SK-N-SH (cell line): ENCODE measurements at regions not wholly inside any gene's neighbourhood (a gene's known extent, or its start where the extent isn't known, plus 50 kb on each side); places are given as distances from the start of the nearest gene placed in this dataset.

ENCODE experiments used
- CTCF ChIA-PET: fragments of 300-600, 350-600 bp; formaldehyde crosslinking; extraction: SDS; loops from one replicate; lab custom pipeline; 2021; lab: Yijun Ruan, JAX
- POLR2A ChIA-PET: fragments of 350-600 bp; sonication (Branson Sonifier 250); formaldehyde crosslinking; extraction: SDS; loops from one replicate; lab custom pipeline; 2020; ENCODE audit warnings: antibody characterized with exemption, inconsistent platforms; lab: Yijun Ruan, JAX
- DNase-seq: peaks from one replicate; pipeline ENCODE4 v3.0.0; 2012
- H2AFZ ChIP-seq: fragments of 200-600 bp; sonication (generic); 2 replicates; pipeline ENCODE4 v1.8.1; 2016; ENCODE audit warnings: antibody characterized with exemption, mild to moderate bottlenecking, low read depth
- H3F3A ChIP-seq: fragments of 200-600 bp; sonication (generic); replicated peaks from 2 replicates; pipeline ENCODE3; 2016; ENCODE audit warnings: antibody characterized with exemption, mild to moderate bottlenecking; ENCODE audit not compliant: insufficient read depth
- H3K27ac ChIP-seq, 2 experiments: fragments of 200-500 bp in 1 of 2; fragments of 200-600 bp in 1 of 2; sonication (Bioruptor generic) in 1 of 2; sonication (generic), shearing (Covaris generic) in 1 of 2; 2 replicates each; pipeline versions ENCODE4 v1.5.1 to v1.6.1; 2014 to 2016; ENCODE audit warnings: low read depth in 2 of 2, inconsistent platforms in 1 of 2, low read length in 1 of 2, mild to moderate bottlenecking in 1 of 2, mixed read lengths in 1 of 2
- H3K27me3 ChIP-seq: fragments of 200-600 bp; sonication (generic), shearing (Covaris generic); 2 replicates; pipeline ENCODE4 v1.6.1; 2016; ENCODE audit warnings: mixed run types; ENCODE audit not compliant: insufficient read depth
- H3K36me3 ChIP-seq, 2 experiments: fragments of 200-500 bp in 1 of 2; fragments of 200-600 bp in 1 of 2; sonication (Bioruptor generic) in 1 of 2; sonication (generic) in 1 of 2; replicated peaks in 1 of 2; 2 replicates each; pipeline versions ENCODE3 to v1.5.1; 2014 to 2016; ENCODE audit warnings: low read length in 1 of 2, mild to moderate bottlenecking in 1 of 2; ENCODE audit not compliant: insufficient read depth in 2 of 2, control insufficient read depth in 1 of 2
- H3K4me1 ChIP-seq, 2 experiments: fragments of 200-500 bp in 1 of 2; fragments of 200-600 bp in 1 of 2; sonication (Bioruptor generic) in 1 of 2; sonication (generic), shearing (Covaris generic) in 1 of 2; 2 replicates each; pipeline versions ENCODE4 v1.5.1 to v1.6.1; 2014 to 2016; ENCODE audit warnings: low read depth in 1 of 2, low read length in 1 of 2, mixed run types in 1 of 2; ENCODE audit not compliant: insufficient read depth in 2 of 2, control insufficient read depth in 1 of 2
- H3K4me2 ChIP-seq: fragments of 200-600 bp; sonication (generic), shearing (Covaris generic); 2 replicates; pipeline ENCODE4 v1.6.1; 2017; ENCODE audit warnings: mixed run types
- H3K4me3 ChIP-seq, 2 experiments: fragments of 200-500 bp in 1 of 2; fragments of 200-600 bp in 1 of 2; sonication (Bioruptor generic) in 1 of 2; sonication (generic), shearing (Covaris generic) in 1 of 2; 2 replicates each; pipeline versions ENCODE4 v1.5.1 to v1.8.1; 2014 to 2016; ENCODE audit warnings: low read depth in 2 of 2, inconsistent platforms in 1 of 2, low read length in 1 of 2, mild to moderate bottlenecking in 1 of 2, mixed read lengths in 1 of 2, moderate library complexity in 1 of 2
- H3K79me2 ChIP-seq: fragments of 200-600 bp; sonication (generic); 2 replicates; pipeline ENCODE4 v1.8.1; 2017; ENCODE audit warnings: mild to moderate bottlenecking; ENCODE audit not compliant: insufficient read depth
- H3K9ac ChIP-seq: fragments of 200-600 bp; sonication (generic); 2 replicates; pipeline ENCODE4 v1.6.1; 2017; ENCODE audit warnings: mixed run types
- H3K9me2 ChIP-seq: fragments of 200-600 bp; sonication (generic); 2 replicates; pipeline ENCODE4 v1.6.1; 2017; ENCODE audit warnings: mixed run types
- H3K9me3 ChIP-seq: fragments of 200-600 bp; sonication (generic); 2 replicates; pipeline ENCODE4 v1.6.1; 2017; ENCODE audit warnings: mixed run types, mild to moderate bottlenecking, moderate library complexity
- H4K20me1 ChIP-seq: fragments of 200-600 bp; sonication (generic); 2 replicates; pipeline ENCODE4 v1.6.1; 2017; ENCODE audit warnings: mild to moderate bottlenecking, mixed run types; ENCODE audit not compliant: insufficient read depth
- ELF1 ChIP-seq: IDR thresholded peaks from 2 replicates; pipeline ENCODE4 v1.4.0; 2012
- FOSL2 ChIP-seq: IDR thresholded peaks from 2 replicates; pipeline ENCODE4 v1.4.0; 2012; ENCODE audit warnings: low read depth, mild to moderate bottlenecking, moderate library complexity, borderline replicate concordance
- GABPA ChIP-seq: IDR thresholded peaks from 2 replicates; pipeline ENCODE4 v1.4.0; 2012; ENCODE audit warnings: low read depth, mild to moderate bottlenecking
- GATA2 ChIP-seq: sonication (generic); formaldehyde crosslinking; IDR thresholded peaks from 2 replicates; pipeline ENCODE4 v1.5.0; 2020; ENCODE audit warnings: mild to moderate bottlenecking, missing genetic modification reagents
- JUND ChIP-seq: IDR thresholded peaks from 2 replicates; pipeline ENCODE4 v1.4.0; 2012
- MEF2A ChIP-seq: IDR thresholded peaks from 2 replicates; pipeline ENCODE4 v1.4.0; 2012; ENCODE audit warnings: low read depth, borderline replicate concordance
- MXI1 ChIP-seq: IDR thresholded peaks from 2 replicates; pipeline ENCODE4 v1.6.1; 2012; ENCODE audit warnings: mild to moderate bottlenecking, low read depth, low read length, improper control_type of control experiment
- NFIC ChIP-seq: IDR thresholded peaks from 2 replicates; pipeline ENCODE4 v1.4.0; 2012; ENCODE audit warnings: borderline replicate concordance
- NRF1 ChIP-seq: IDR thresholded peaks from 2 replicates; pipeline ENCODE4 v1.6.1; 2012; ENCODE audit warnings: low read depth, mild to moderate bottlenecking, low read length
- RAD21 ChIP-seq: IDR thresholded peaks from 2 replicates; pipeline ENCODE4 v1.6.1; 2012; ENCODE audit warnings: mild to moderate bottlenecking, low read length
- RFX5 ChIP-seq: IDR thresholded peaks from 2 replicates; pipeline ENCODE4 v1.6.1; 2012; ENCODE audit warnings: mild to moderate bottlenecking, improper control_type of control experiment, low read length
- RXRA ChIP-seq: IDR thresholded peaks from 2 replicates; pipeline ENCODE4 v1.4.0; 2012; ENCODE audit warnings: low read depth, mild to moderate bottlenecking, borderline replicate concordance
- TAF1 ChIP-seq: IDR thresholded peaks from 2 replicates; pipeline ENCODE4 v1.6.1; 2012; ENCODE audit warnings: low read depth, mild to moderate bottlenecking, low read length, moderate library complexity, borderline replicate concordance
- TCF12 ChIP-seq: IDR thresholded peaks from 2 replicates; pipeline ENCODE4 v1.4.0; 2012
- YY1 ChIP-seq: IDR thresholded peaks from 2 replicates; pipeline ENCODE4 v1.4.0; 2012; ENCODE audit warnings: low read depth, mild to moderate bottlenecking
- WGBS: methylation state at CpG from one replicate; pipeline ENCODE4 v1.1.6; 2017; ENCODE audit warnings: low lambda C conversion rate; 5-methylcytosine and 5-hydroxymethylcytosine counted together
- TF ChIP-seq, protein P1 (sequence below): fragments of 150-350 bp; IDR thresholded peaks from 2 replicates; pipeline ENCODE4 v1.6.1; 2017; ENCODE audit warnings: antibody characterized with exemption, low read length, low read depth, borderline replicate concordance
- TF ChIP-seq, protein P2 (sequence below): IDR thresholded peaks from 2 replicates; pipeline ENCODE4 v1.4.0; 2012; ENCODE audit warnings: low read depth
- TF ChIP-seq, protein P3 (sequence below): IDR thresholded peaks from 2 replicates; pipeline ENCODE4 v1.4.0; 2012; ENCODE audit warnings: low read depth, borderline replicate concordance
- TF ChIP-seq, protein P4 (sequence below): fragments of 150-350 bp; IDR thresholded peaks from 2 replicates; pipeline ENCODE4 v1.6.1; 2016; ENCODE audit warnings: mild to moderate bottlenecking, low read depth, low read length

DNA sequence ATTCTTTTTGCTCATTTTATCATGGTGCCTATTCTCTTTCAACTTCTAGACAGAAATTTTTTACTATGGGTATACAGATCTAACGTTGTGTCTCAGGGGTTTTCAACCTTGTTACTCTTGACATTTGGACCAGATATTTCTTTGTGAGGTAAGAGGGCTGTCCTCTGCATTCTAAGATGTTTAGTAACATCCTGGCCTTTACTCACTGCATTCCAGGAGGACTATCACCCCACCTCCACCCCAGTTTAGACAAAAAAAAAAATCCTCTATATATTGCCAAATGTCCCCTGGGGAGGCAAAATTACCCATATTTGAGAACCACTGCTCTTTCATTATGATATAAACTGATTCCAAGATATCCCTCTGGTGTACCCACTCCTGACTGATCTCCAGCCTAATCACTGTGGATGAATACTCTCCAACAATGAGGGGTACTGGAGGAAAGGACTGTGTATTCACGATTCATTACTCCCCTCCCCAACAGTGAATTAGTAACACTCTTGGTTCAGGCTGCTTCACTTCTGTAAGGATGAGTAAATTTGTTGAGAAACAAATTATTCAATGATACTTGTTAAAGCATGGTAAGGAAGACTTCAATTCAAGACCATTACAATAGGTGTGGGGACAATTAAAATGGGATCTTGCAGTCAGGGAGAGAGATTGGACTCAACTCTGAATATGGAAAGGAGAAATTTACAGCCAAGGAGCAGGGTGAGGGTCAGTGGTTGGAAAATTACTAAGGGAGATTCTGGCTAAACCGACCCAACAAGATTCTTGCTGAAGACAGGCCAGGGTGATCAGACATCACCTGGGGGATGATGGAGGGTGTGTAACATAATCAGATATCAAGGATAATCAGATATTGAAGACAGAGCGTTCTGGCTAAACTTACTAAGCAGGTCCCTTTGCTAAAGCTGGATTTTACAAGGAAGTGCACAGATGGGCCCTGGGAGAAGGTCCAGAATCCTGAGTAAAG, 123.8 kb upstream of the DAZL start (continued):
- TF ChIP-seq RAD21 (no peak), ELF1 (no peak), NFIC (peak; percentile 42; the same call in 1 of the 2 replicates)

DNA sequence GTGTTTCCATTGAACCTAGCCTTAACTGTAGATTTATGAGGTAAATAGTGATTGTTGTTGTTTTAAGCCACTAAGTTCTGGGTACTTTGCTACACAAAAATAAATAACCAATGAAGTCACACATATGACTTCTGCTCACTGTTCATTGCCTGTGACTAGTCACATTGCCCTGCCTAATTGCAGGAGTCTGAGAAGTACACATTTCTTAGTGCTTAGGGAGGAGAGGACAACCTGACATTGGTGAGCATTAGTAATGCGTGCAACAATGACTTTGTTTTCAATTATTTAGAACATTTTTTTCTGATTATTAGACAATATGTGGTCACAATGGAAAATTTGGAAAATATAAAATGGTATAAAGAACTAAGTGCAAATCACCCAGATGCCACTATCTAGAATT, 133.2 kb upstream of the DAZL start:
- WGBS = 70% methylated on average over 1 of the region's 1 CpG
- no peaks in the 10 kb centered on the region for H4K20me1 ChIP-seq
- CTCF ChIA-PET = no interaction called here
- peaks cover 27% of the 10 kb centered on the region for H3F3A ChIP-seq
- H3K27me3 ChIP-seq = no peaks in the 10 kb centered on the region
- H3K27ac ChIP-seq = no peak overlapping the region
- H3K9ac ChIP-seq = no peak overlapping the region
- no peak for DNase-seq
- H3K4me1 ChIP-seq = 0 out of 4 replicates have a peak, but pooled peaks cover 0 to 3% of the 10 kb centered on the region in 2 experiments
- H3K79me2 ChIP-seq = no peaks in the 10 kb centered on the region
- no peak overlapping the region for H2AFZ ChIP-seq
- no peak overlapping the region for H3K4me3 ChIP-seq
- peaks cover 0 to 3% of the 10 kb centered on the region in 2 experiments for H3K36me3 ChIP-seq
- no peak overlapping the region for H3K4me2 ChIP-seq
- POLR2A ChIA-PET = interaction anchor here (0.7 kb wide), 1 partner anchor 89 kb away, joined by 3 read pairs; no protein-coding TSS in a partner anchor
- H3K9me3 ChIP-seq = 0 out of 2 replicates have a peak, but pooled peaks cover 5% of the 10 kb centered on the region
- H3K9me2 ChIP-seq = no peaks in the 10 kb centered on the region
- no peak for TF ChIP-seq RXRA
- no peak for TF ChIP-seq TAF1
- no peak for TF ChIP-seq MXI1
- no peak for TF ChIP-seq YY1
- TF ChIP-seq MEF2A = no peak
- TF ChIP-seq NFIC = no peak
- TF ChIP-seq GATA2 (CRISPR knock-in tag) = no peak
- no peak for TF ChIP-seq GABPA
- no peak for TF ChIP-seq RFX5
- no peak for TF ChIP-seq JUND
- TF ChIP-seq, protein P1, sequence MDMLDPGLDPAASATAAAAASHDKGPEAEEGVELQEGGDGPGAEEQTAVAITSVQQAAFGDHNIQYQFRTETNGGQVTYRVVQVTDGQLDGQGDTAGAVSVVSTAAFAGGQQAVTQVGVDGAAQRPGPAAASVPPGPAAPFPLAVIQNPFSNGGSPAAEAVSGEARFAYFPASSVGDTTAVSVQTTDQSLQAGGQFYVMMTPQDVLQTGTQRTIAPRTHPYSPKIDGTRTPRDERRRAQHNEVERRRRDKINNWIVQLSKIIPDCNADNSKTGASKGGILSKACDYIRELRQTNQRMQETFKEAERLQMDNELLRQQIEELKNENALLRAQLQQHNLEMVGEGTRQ = no peak

DNA sequence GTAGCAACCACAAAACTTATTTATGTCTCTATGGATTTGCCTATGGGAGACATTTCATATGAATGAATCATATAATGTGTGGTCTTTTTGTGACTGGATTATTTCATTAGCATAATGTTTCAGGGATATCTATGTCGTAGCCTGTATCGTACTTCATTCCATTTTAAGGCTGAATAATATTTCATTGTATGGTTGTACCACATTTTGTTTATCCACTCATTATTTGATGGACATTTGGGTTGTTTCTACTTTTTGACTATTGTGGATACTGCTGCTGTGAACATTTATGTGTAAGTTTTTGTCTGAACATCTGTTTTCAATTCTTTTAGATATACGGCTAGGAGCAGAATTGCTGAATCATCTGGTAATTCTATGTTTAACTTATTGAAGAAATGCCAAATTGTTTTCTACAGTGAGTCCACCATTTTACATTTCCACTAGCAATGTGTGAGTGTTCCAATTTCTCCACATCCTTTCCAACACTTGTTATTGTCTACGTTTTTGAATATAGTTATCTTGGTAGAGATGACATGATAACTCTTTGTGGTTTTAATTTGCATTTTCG, 134.4 kb upstream of the DAZL start:
- H2AFZ ChIP-seq = no peak overlapping the region
- WGBS = 32% methylated on average over 5 of the region's 5 CpGs
- H3K79me2 ChIP-seq = no peaks in the 10 kb centered on the region
- no peaks in the 10 kb centered on the region for H3K9me2 ChIP-seq
- 0 out of 4 replicates have a peak, but pooled peaks cover 0 to 3% of the 10 kb centered on the region in 2 experiments for H3K4me1 ChIP-seq
- no peaks in the 10 kb centered on the region for H4K20me1 ChIP-seq
- 0 out of 2 replicates have a peak, but pooled peaks cover 5% of the 10 kb centered on the region for H3K9me3 ChIP-seq
- H3F3A ChIP-seq = peaks cover 27% of the 10 kb centered on the region
- ChIA-PET POLR2A (no interaction called here), CTCF (no interaction called here)
- H3K27ac ChIP-seq = peak overlapping the region in 1 of 2 experiments; percentile 93; a peak in 2 of 4 replicates
- no peak overlapping the region for H3K4me2 ChIP-seq
- no peak for DNase-seq
- no peaks in the 10 kb centered on the region for H3K36me3 ChIP-seq
- no peak overlapping the region for H3K4me3 ChIP-seq
- no peaks in the 10 kb centered on the region for H3K27me3 ChIP-seq
- no peak overlapping the region for H3K9ac ChIP-seq
- TF ChIP-seq ELF1 (no peak), YY1 (peak; percentile 39; the same call in 1 of the 2 replicates), GABPA (no peak), TCF12 (peak; percentile 87), NFIC (peak; percentile 47; the same call in 1 of the 2 replicates), NRF1 (no peak), MXI1 (no peak), RXRA (no peak), MEF2A (no peak), FOSL2 (peak; percentile 23; the same call in 1 of the 2 replicates)
- TF ChIP-seq, protein P2, sequence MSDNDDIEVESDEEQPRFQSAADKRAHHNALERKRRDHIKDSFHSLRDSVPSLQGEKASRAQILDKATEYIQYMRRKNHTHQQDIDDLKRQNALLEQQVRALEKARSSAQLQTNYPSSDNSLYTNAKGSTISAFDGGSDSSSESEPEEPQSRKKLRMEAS = no peak
- TF ChIP-seq, protein P1 = no peak
- TF ChIP-seq, protein P3, sequence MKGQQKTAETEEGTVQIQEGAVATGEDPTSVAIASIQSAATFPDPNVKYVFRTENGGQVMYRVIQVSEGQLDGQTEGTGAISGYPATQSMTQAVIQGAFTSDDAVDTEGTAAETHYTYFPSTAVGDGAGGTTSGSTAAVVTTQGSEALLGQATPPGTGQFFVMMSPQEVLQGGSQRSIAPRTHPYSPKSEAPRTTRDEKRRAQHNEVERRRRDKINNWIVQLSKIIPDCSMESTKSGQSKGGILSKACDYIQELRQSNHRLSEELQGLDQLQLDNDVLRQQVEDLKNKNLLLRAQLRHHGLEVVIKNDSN = no peak
- TF ChIP-seq, protein P4, sequence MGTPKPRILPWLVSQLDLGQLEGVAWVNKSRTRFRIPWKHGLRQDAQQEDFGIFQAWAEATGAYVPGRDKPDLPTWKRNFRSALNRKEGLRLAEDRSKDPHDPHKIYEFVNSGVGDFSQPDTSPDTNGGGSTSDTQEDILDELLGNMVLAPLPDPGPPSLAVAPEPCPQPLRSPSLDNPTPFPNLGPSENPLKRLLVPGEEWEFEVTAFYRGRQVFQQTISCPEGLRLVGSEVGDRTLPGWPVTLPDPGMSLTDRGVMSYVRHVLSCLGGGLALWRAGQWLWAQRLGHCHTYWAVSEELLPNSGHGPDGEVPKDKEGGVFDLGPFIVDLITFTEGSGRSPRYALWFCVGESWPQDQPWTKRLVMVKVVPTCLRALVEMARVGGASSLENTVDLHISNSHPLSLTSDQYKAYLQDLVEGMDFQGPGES = no peak
